IMR-90 (cell line): ENCODE measurements at regions not wholly inside any gene's neighbourhood (a gene's known extent, or its start where the extent isn't known, plus 50 kb on each side); places are given as distances from the start of the nearest gene placed in this dataset.

Experiments
- ATAC-seq: fragments of 200-7000 bp; cut with Tn5 transposase; 2 replicates; pipeline ENCODE4 v1.9.1; 2020; ENCODE audit warnings: low read depth, mild to moderate bottlenecking, moderate library complexity
- BruUV-seq: library from RNA; stranded (reverse); fragments of 400-500 nt; replicated peaks from 2 replicates; lab custom pipeline; 2021; lab: Mats Ljungman, UMichigan
- CTCF ChIA-PET: fragments of 300-600 bp; formaldehyde crosslinking; extraction: SDS; loops from one replicate; lab custom pipeline; 2021; ENCODE audit warnings: antibody characterized with exemption; lab: Yijun Ruan, JAX
- POLR2A ChIA-PET: fragments of 300-600 bp; sonication (Branson Sonifier 250); formaldehyde crosslinking; loops from one replicate; lab custom pipeline; 2022; ENCODE audit warnings: antibody characterized with exemption; ENCODE audit not compliant: unreplicated experiment; lab: Charles Lee
- DNase-seq: peaks from one replicate; pipeline ENCODE4 v3.0.0; 2013
- H2AFZ ChIP-seq: replicated peaks from 2 replicates; pipeline ENCODE3; 2013; ENCODE audit warnings: low read length, mild to moderate bottlenecking; ENCODE audit not compliant: poor library complexity
- H2AK5ac ChIP-seq: 2 replicates; pipeline ENCODE4 v1.6.1; 2013; ENCODE audit warnings: low read depth, low read length, inconsistent platforms
- H2AK9ac ChIP-seq: replicated peaks from 2 replicates; pipeline ENCODE3; 2013; ENCODE audit warnings: mild to moderate bottlenecking, low read depth, low read length, moderate library complexity; ENCODE audit not compliant: poor library complexity
- H2BK120ac ChIP-seq: 2 replicates; pipeline ENCODE4 v1.6.1; 2013; ENCODE audit warnings: low read depth, low read length, inconsistent platforms
- H2BK15ac ChIP-seq: 3 replicates; pipeline ENCODE4 v1.6.1; 2013; ENCODE audit warnings: low read depth, low read length, inconsistent platforms
- H2BK20ac ChIP-seq: 2 replicates; pipeline ENCODE4 v1.6.1; 2013; ENCODE audit warnings: low read depth, mild to moderate bottlenecking, inconsistent platforms, low read length, moderate library complexity
- H2BK5ac ChIP-seq: 2 replicates; pipeline ENCODE4 v1.6.1; 2013; ENCODE audit warnings: mild to moderate bottlenecking, low read depth, low read length, inconsistent platforms; ENCODE audit not compliant: poor library complexity, severe bottlenecking
- H3K14ac ChIP-seq: replicated peaks from 2 replicates; pipeline ENCODE4 v1.6.1; 2013; ENCODE audit warnings: low read depth, low read length, inconsistent platforms
- H3K18ac ChIP-seq: 2 replicates; pipeline ENCODE4 v1.6.1; 2013; ENCODE audit warnings: low read depth, low read length, control low read depth
- H3K23ac ChIP-seq: 2 replicates; pipeline ENCODE4 v1.6.1; 2013; ENCODE audit warnings: low read depth, low read length, inconsistent platforms
- H3K27ac ChIP-seq: 2 replicates; pipeline ENCODE4 v1.5.1; 2013; ENCODE audit warnings: mild to moderate bottlenecking, control low read depth, low read length; ENCODE audit not compliant: insufficient read depth
- H3K27me3 ChIP-seq: 2 replicates; pipeline ENCODE4 v1.6.1; 2013; ENCODE audit warnings: low read length; ENCODE audit not compliant: control insufficient read depth, insufficient read depth
- H3K36me3 ChIP-seq: 2 replicates; pipeline ENCODE4 v1.6.1; 2013; ENCODE audit warnings: low read length, mixed read lengths; ENCODE audit not compliant: control insufficient read depth, insufficient read depth
- H3K4ac ChIP-seq: 2 replicates; pipeline ENCODE4 v1.6.1; 2013; ENCODE audit warnings: low read depth, low read length, inconsistent platforms
- H3K4me1 ChIP-seq: 2 replicates; pipeline ENCODE4 v1.6.1; 2013; ENCODE audit warnings: low read length, mixed read lengths; ENCODE audit not compliant: control insufficient read depth, insufficient read depth
- H3K4me2 ChIP-seq: 2 replicates; pipeline ENCODE4 v1.6.1; 2013; ENCODE audit warnings: low read depth, mild to moderate bottlenecking, control low read depth, low read length, moderate library complexity
- H3K4me3 ChIP-seq: 2 replicates; pipeline ENCODE4 v1.5.1; 2013; ENCODE audit warnings: low read depth, mild to moderate bottlenecking, control low read depth, low read length, moderate library complexity; ENCODE audit not compliant: insufficient read depth
- H3K56ac ChIP-seq: 2 replicates; pipeline ENCODE4 v1.6.1; 2013; ENCODE audit warnings: low read length, inconsistent platforms; ENCODE audit not compliant: insufficient read depth; ENCODE audit errors: extremely low read depth
- H3K79me1 ChIP-seq, 2 experiments: 2 replicates each; pipeline ENCODE4 v1.6.1; 2013; ENCODE audit warnings: low read length in 2 of 2, inconsistent platforms in 1 of 2, low read depth in 1 of 2
- H3K9ac ChIP-seq: 2 replicates; pipeline ENCODE4 v1.6.1; 2013; ENCODE audit warnings: low read depth, low read length, control low read depth
- H3K9me1 ChIP-seq: 2 replicates; pipeline ENCODE4 v1.6.1; 2013; ENCODE audit warnings: low read length, inconsistent platforms; ENCODE audit not compliant: insufficient read depth
- H3K9me3 ChIP-seq: 2 replicates; pipeline ENCODE4 v1.6.1; 2013; ENCODE audit warnings: low read length; ENCODE audit not compliant: control insufficient read depth, insufficient read depth
- H4K20me1 ChIP-seq: 2 replicates; pipeline ENCODE4 v1.6.1; 2013; ENCODE audit warnings: low read length, inconsistent platforms; ENCODE audit not compliant: insufficient read depth
- H4K5ac ChIP-seq: 2 replicates; pipeline ENCODE4 v1.6.1; 2013; ENCODE audit warnings: mild to moderate bottlenecking, low read depth, low read length, control low read depth
- H4K8ac ChIP-seq, 2 experiments: 2 replicates each; pipeline ENCODE4 v1.6.1; 2013; ENCODE audit warnings: low read depth in 2 of 2, low read length in 2 of 2, control low read depth in 1 of 2, inconsistent platforms in 1 of 2
- H4K91ac ChIP-seq: 2 replicates; pipeline ENCODE4 v1.6.1; 2013; ENCODE audit warnings: low read depth, low read length, inconsistent platforms; ENCODE audit not compliant: insufficient read depth
- BHLHE40 ChIP-seq: fragments of 150-350 bp; IDR thresholded peaks from 2 replicates; pipeline ENCODE4 v1.6.1; 2016; ENCODE audit warnings: mild to moderate bottlenecking, low read depth, low read length
- CEBPB ChIP-seq: IDR thresholded peaks from 2 replicates; pipeline ENCODE4 v1.6.1; 2012; ENCODE audit warnings: low read depth, low read length, improper control_type of control experiment
- CTCF ChIP-seq: conservative IDR thresholded peaks from 2 replicates; pipeline ENCODE4 v1.5.1; 2012; ENCODE audit warnings: mild to moderate bottlenecking, low read depth, low read length, improper control_type of control experiment
- ELK1 ChIP-seq: fragments of 150-350 bp; IDR thresholded peaks from 2 replicates; pipeline ENCODE4 v1.6.1; 2016; ENCODE audit warnings: low read depth, mild to moderate bottlenecking, low read length, moderate library complexity, borderline replicate concordance
- FOS ChIP-seq: fragments of 150-350 bp; IDR thresholded peaks from 2 replicates; pipeline ENCODE4 v1.6.1; 2016; ENCODE audit warnings: low read depth, low read length
- MAFK ChIP-seq: IDR thresholded peaks from 2 replicates; pipeline ENCODE4 v1.6.1; 2012; ENCODE audit warnings: low read depth, low read length, improper control_type of control experiment
- MAZ ChIP-seq: IDR thresholded peaks from 2 replicates; pipeline ENCODE4 v1.6.1; 2012; ENCODE audit warnings: low read depth, mild to moderate bottlenecking, low read length, improper control_type of control experiment, moderate library complexity, borderline replicate concordance
- MXI1 ChIP-seq: IDR thresholded peaks from 2 replicates; pipeline ENCODE4 v1.6.1; 2012; ENCODE audit warnings: low read depth, mild to moderate bottlenecking, low read length, moderate library complexity, borderline replicate concordance
- NFE2L2 ChIP-seq: fragments of 150-350 bp; IDR thresholded peaks from 2 replicates; pipeline ENCODE4 v1.6.1; 2016; ENCODE audit warnings: low read depth, mild to moderate bottlenecking, low read length
- RAD21 ChIP-seq: IDR thresholded peaks from 2 replicates; pipeline ENCODE4 v1.6.1; 2012; ENCODE audit warnings: low read length, improper control_type of control experiment
- RCOR1 ChIP-seq: IDR thresholded peaks from 2 replicates; pipeline ENCODE4 v1.6.1; 2012; ENCODE audit warnings: mild to moderate bottlenecking, low read length, improper control_type of control experiment; ENCODE audit not compliant: insufficient replicate concordance
- RFX5 ChIP-seq: IDR thresholded peaks from 2 replicates; pipeline ENCODE4 v1.8.0; 2012; ENCODE audit warnings: low read depth, mild to moderate bottlenecking, low read length, moderate library complexity
- SMC3 ChIP-seq: fragments of 150-350 bp; IDR thresholded peaks from 2 replicates; pipeline ENCODE4 v1.6.1; 2016; ENCODE audit warnings: low read depth, mild to moderate bottlenecking, antibody characterized with exemption, low read length, moderate library complexity
- USF2 ChIP-seq: fragments of 150-350 bp; IDR thresholded peaks from 2 replicates; pipeline ENCODE4 v1.6.1; 2017; ENCODE audit warnings: mild to moderate bottlenecking, antibody characterized with exemption, low read length, low read depth
- WGBS, 2 experiments: methylation state at CpG; one replicate each; pipeline versions ENCODE4 v1.1.5 to v1.1.7; 2013; ENCODE audit warnings: missing lambda C conversion rate in 2 of 2; ENCODE audit not compliant: insufficient read length in 1 of 2; ENCODE audit errors: extremely low coverage in 2 of 2; 5-methylcytosine and 5-hydroxymethylcytosine counted together
- dilution Hi-C: fragments of 300-500 bp; cut with HindIII; formaldehyde crosslinking; loops from one replicate; pipeline ENCODE4 v1.14.3; 2018; ENCODE audit warnings: low sequenced_read_pairs; ENCODE audit not compliant: unreplicated experiment
- in situ Hi-C: fragments of 300-500 bp; cut with MboI; formaldehyde crosslinking; loops from 3 replicates; pipeline ENCODE4 v1.14.3; 2019; ENCODE audit warnings: low sequenced_read_pairs, inconsistent platforms, mixed read lengths
- intact Hi-C: fragments of 100-400 bp; cut with micrococcal nuclease; formaldehyde crosslinking; loops from 2 replicates; pipeline ENCODE4 v1.10.0; 2022

- no peak for ATAC-seq
- H4K20me1 ChIP-seq = no peaks in the 10 kb centered on the region
- peak overlapping the region; percentile 13; the same call in 1 of the 2 replicates for H2BK120ac ChIP-seq
- H4K8ac ChIP-seq = no peak overlapping the region
- no peaks in the 10 kb centered on the region for H3K27me3 ChIP-seq
- TF ChIP-seq CTCF (no peak), RCOR1 (no peak), RFX5 (no peak), ELK1 (no peak), RAD21 (no peak), USF2 (no peak), MXI1 (no peak), SMC3 (no peak), NFE2L2 (no peak), BHLHE40 (no peak), CEBPB (no peak), MAFK (no peak), FOS (no peak), MAZ (no peak)
- H3K9me1 ChIP-seq = peaks cover 25% of the 10 kb centered on the region
- no peak overlapping the region for H3K4me3 ChIP-seq
- H2AK9ac ChIP-seq = no peak overlapping the region
- H3K9me3 ChIP-seq = no peaks in the 10 kb centered on the region
- H4K91ac ChIP-seq = no peak overlapping the region
- H3K23ac ChIP-seq = no peak overlapping the region
- intact Hi-C loops (no loop called here), dilution Hi-C loops (no loop called here), in situ Hi-C loops (no loop called here)
- no peak for DNase-seq
- H3K18ac ChIP-seq = no peak overlapping the region
- H2BK5ac ChIP-seq = no peak overlapping the region
- no TSS peak for BruUV-seq
- H3K4me2 ChIP-seq = no peak overlapping the region
- H3K56ac ChIP-seq = no peak overlapping the region
- WGBS, 2 experiments = 89% methylated on average over 3 of the region's 10 CpGs; no CpG with 5 or more reads in 1 of the 2 experiments
- no peak overlapping the region for H2AK5ac ChIP-seq
- no peak overlapping the region for H2BK20ac ChIP-seq
- ChIA-PET POLR2A (interaction anchor here (0.6 kb wide), 1 partner anchor 19 kb away, joined by 3 read pairs; no protein-coding TSS in a partner anchor), CTCF (no interaction called here)
- no peak overlapping the region for H2BK15ac ChIP-seq
- no peak overlapping the region for H3K27ac ChIP-seq
- H3K4me1 ChIP-seq = peaks cover 21% of the 10 kb centered on the region
- H3K9ac ChIP-seq = no peak overlapping the region
- H3K79me1 ChIP-seq = 0 out of 4 replicates have a peak, but pooled peaks cover 0 to 4% of the 10 kb centered on the region in 2 experiments
- no peak overlapping the region for H3K14ac ChIP-seq
- H4K5ac ChIP-seq = no peak overlapping the region
- no peaks in the 10 kb centered on the region for H3K36me3 ChIP-seq
- H3K4ac ChIP-seq = peak overlapping the region; percentile 29; the same call in 1 of the 2 replicates
- H2AFZ ChIP-seq = no peak overlapping the region
These were observed 125.1 kb upstream of the FGF3 start for GRCh38 chr11:69944146-69944795.
